NCI-H748 (cell line): ENCODE measurements at regions not wholly inside any gene's neighbourhood (a gene's known extent, or its start where the extent isn't known, plus 50 kb on each side); places are given as distances from the start of the nearest gene placed in this dataset.
"Not testable (repeated sequence)": the region's sequence is repeated elsewhere in the genome, so short reads cannot be mapped to it uniquely, and the experiment has no call there.

Experiments
- DNase-seq: peaks from one replicate; lab custom pipeline; 2025; ENCODE audit not compliant: unreplicated experiment; lab: John Stamatoyannopoulos, UW

- DNase-seq: no peak
These were observed 55.1 kb downstream of the SOX9 start for GRCh38 chr17:72175787-72176515.

- DNase-seq: peak; percentile 33
These were observed 55.7 kb downstream of the SOX9 start for GRCh38 chr17:72176516-72176851.

- DNase-seq: peak; percentile 33
These were observed 56.3 kb downstream of the SOX9 start for GRCh38 chr17:72176951-72177660.

- no peak for DNase-seq
These were observed 56.9 kb downstream of the SOX9 start for GRCh38 chr17:72177738-72178137.

- DNase-seq: peak; percentile 92
These were observed 61.6 kb downstream of the SOX9 start for GRCh38 chr17:72182371-72182873.

GRCh38 chr17:72183194-72183685 lies 62.4 kb downstream of the SOX9 start:
- DNase-seq: peak; percentile 85

- DNase-seq: no peak
These were observed 64.0 kb downstream of the SOX9 start for GRCh38 chr17:72184805-72185204.

- no peak for DNase-seq
These were observed 64.7 kb downstream of the SOX9 start for GRCh38 chr17:72185564-72185963.

- DNase-seq: peak; percentile 40
These were observed 66.7 kb downstream of the SOX9 start for GRCh38 chr17:72187556-72187955.

- DNase-seq: no peak
These were observed 68.0 kb downstream of the SOX9 start for GRCh38 chr17:72188801-72189200.

GRCh38 chr17:72189768-72190593 lies 69.2 kb downstream of the SOX9 start:
- DNase-seq: peak; percentile 60

GRCh38 chr17:72191356-72191755 lies 70.5 kb downstream of the SOX9 start:
- DNase-seq: no peak

GRCh38 chr17:72191921-72192799 lies 71.3 kb downstream of the SOX9 start:
- no peak for DNase-seq

- no peak for DNase-seq
These were observed 72.0 kb downstream of the SOX9 start for GRCh38 chr17:72192800-72193192.

- no peak for DNase-seq
These were observed 72.7 kb downstream of the SOX9 start for GRCh38 chr17:72193391-72194106.

- not testable (repeated sequence) for DNase-seq
These were observed 73.3 kb downstream of the SOX9 start for GRCh38 chr17:72194107-72194440.

- DNase-seq: no peak
These were observed 78.4 kb downstream of the SOX9 start for GRCh38 chr17:72199256-72199655.

GRCh38 chr17:72204742-72205141 lies 83.9 kb downstream of the SOX9 start:
- no peak for DNase-seq

- no peak for DNase-seq
These were observed 84.5 kb downstream of the SOX9 start for GRCh38 chr17:72205357-72205756.

GRCh38 chr17:72205822-72206221 lies 85.0 kb downstream of the SOX9 start:
- no peak for DNase-seq
